IPS DF 6.9 (cell line): ENCODE measurements at regions not wholly inside any gene's neighbourhood (a gene's known extent, or its start where the extent isn't known, plus 50 kb on each side); places are given as distances from the start of the nearest gene placed in this dataset.
"Not testable (repeated sequence)": the region's sequence is repeated elsewhere in the genome, so short reads cannot be mapped to it uniquely, and the experiment has no call there.

Experiments used
- DNase-seq: peaks from one replicate; pipeline ENCODE4 v3.0.0-alpha.2; 2013; ENCODE audit warnings: low read depth, low spot score
- H3K27ac ChIP-seq: one replicate; pipeline ENCODE4 v1.5.1; 2013; ENCODE audit warnings: low read length, control low read depth
- H3K27me3 ChIP-seq: 2 replicates; pipeline ENCODE4 v1.6.1; 2013; ENCODE audit warnings: mild to moderate bottlenecking, low read length; ENCODE audit not compliant: control insufficient read depth, insufficient read depth
- H3K36me3 ChIP-seq: 2 replicates; pipeline ENCODE4 v1.6.1; 2013; ENCODE audit warnings: low read length; ENCODE audit not compliant: control insufficient read depth, insufficient read depth
- H3K4me1 ChIP-seq: 2 replicates; pipeline ENCODE4 v1.6.1; 2013; ENCODE audit warnings: low read length; ENCODE audit not compliant: control insufficient read depth, insufficient read depth
- H3K4me3 ChIP-seq: 2 replicates; pipeline ENCODE4 v1.5.1; 2013; ENCODE audit warnings: mild to moderate bottlenecking, low read length
- H3K9me3 ChIP-seq: 2 replicates; pipeline ENCODE4 v1.6.1; 2013; ENCODE audit warnings: low read length, inconsistent platforms; ENCODE audit not compliant: control insufficient read depth, insufficient read depth
- WGBS: extraction: QIAGEN DNeasy Blood & Tissue Kit; methylation state at CpG from one replicate; pipeline ENCODE4 v1.1.7; 2013; ENCODE audit warnings: mixed read lengths, missing lambda C conversion rate; ENCODE audit not compliant: insufficient read length, insufficient coverage; 5-methylcytosine and 5-hydroxymethylcytosine counted together

DNA sequence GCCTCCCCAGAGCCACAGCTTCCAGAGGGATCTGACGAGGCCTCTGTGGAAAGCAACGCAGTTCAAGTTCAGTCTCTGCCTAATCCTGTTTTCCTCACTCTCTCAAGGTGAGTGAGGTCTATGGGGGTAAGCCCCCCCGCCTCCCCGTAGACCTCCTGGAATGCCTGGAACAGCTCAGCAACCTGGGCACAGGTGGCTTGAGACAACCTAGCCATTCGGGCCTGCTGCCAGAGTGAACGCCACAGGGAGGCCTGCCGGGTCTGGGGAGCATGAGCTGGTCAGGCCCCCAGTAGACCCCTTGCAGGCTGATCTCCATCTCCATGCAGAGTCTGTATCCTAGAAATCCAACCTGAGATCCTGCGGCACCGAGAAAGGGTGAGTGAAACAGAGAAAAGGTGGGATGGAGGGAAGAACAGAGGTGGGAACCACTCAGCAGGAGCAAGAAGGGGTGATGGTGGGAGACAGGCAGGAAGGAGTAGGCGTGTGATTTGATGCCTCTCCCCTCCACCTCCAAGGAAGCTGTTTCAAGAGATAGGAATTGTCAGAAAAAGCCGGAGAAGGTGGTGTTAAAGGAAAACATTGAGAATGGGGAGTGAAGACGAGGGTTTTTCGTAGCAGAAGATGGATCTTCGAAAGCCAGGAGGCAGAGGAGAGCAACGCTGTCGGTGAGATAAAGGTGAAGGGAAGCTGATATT lies 123.1 kb upstream of the PRMT8 start:
- 100% methylated on average over 1 of the region's 16 CpGs for whole genome bisulfite sequencing
- Histone ChIP-seq H3K9me3 (no peaks in the 10 kb centered on the region), H3K36me3 (no peaks in the 10 kb centered on the region), H3K4me3 (no peak overlapping the region), H3K4me1 (peaks cover 5% of the 10 kb centered on the region), H3K27me3 (peaks cover 18% of the 10 kb centered on the region), H3K27ac (no peak overlapping the region)
- DNase-seq = no peak

DNA sequence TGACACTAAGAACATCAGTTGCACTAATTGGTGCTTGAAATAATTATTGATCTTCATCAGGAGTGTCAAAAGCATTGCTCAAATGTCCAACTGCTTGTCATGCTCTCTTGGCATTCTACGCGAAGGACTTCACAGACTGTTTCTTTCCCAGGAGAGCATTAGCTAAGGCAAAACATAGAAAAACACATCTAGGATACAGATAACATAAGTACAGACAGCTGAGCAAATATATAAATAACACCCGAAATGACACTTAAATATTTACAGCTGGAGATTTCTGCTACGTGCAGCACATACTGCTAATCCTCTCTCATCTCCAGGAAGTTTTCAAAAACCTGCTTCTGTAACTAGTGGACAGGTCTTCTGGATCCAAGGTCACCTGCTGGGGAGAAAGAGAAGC lies 120.0 kb upstream of the PRMT8 start:
- Histone ChIP-seq H3K27me3 (peaks cover 9% of the 10 kb centered on the region), H3K36me3 (no peaks in the 10 kb centered on the region), H3K9me3 (no peaks in the 10 kb centered on the region), H3K4me1 (peaks cover 2% of the 10 kb centered on the region; the same call in 1 of the 2 replicates), H3K27ac (no peak overlapping the region), H3K4me3 (no peak overlapping the region)
- no CpG with 5 or more reads among the region's 4 CpGs for WGBS
- no peak for DNase-seq

- H3K4me1 ChIP-seq = no peaks in the 10 kb centered on the region
- no CpG with 5 or more reads among the region's 4 CpGs for WGBS
- no peaks in the 10 kb centered on the region for H3K27me3 ChIP-seq
- no peak overlapping the region for H3K27ac ChIP-seq
- no peak for DNase-seq
- H3K4me3 ChIP-seq = no peak overlapping the region
- H3K9me3 ChIP-seq = no peaks in the 10 kb centered on the region
- H3K36me3 ChIP-seq = no peaks in the 10 kb centered on the region
These were observed 115.7 kb upstream of the PRMT8 start for GRCh38 chr12:3375326-3375725.

- no CpG with 5 or more reads among the region's 5 CpGs for WGBS
- no peak overlapping the region for H3K27ac ChIP-seq
- H3K4me1 ChIP-seq = no peaks in the 10 kb centered on the region
- no peak for DNase-seq
- H3K4me3 ChIP-seq = no peak overlapping the region
- H3K36me3 ChIP-seq = no peaks in the 10 kb centered on the region
- no peaks in the 10 kb centered on the region for H3K27me3 ChIP-seq
- H3K9me3 ChIP-seq = no peaks in the 10 kb centered on the region
These were observed 114.1 kb upstream of the PRMT8 start for GRCh38 chr12:3376779-3377455.

GRCh38 chr12:3378655-3379054 lies 112.3 kb upstream of the PRMT8 start:
- Histone ChIP-seq H3K4me1 (no peaks in the 10 kb centered on the region), H3K36me3 (no peaks in the 10 kb centered on the region), H3K27ac (no peak overlapping the region), H3K4me3 (no peak overlapping the region), H3K9me3 (no peaks in the 10 kb centered on the region), H3K27me3 (no peaks in the 10 kb centered on the region)
- DNase-seq = no peak
- no CpG with 5 or more reads among the region's 4 CpGs for WGBS

GRCh38 chr12:3379079-3379478 lies 111.9 kb upstream of the PRMT8 start:
- Histone ChIP-seq H3K4me1 (no peaks in the 10 kb centered on the region), H3K27ac (no peak overlapping the region), H3K36me3 (no peaks in the 10 kb centered on the region), H3K4me3 (no peak overlapping the region), H3K27me3 (no peaks in the 10 kb centered on the region), H3K9me3 (no peaks in the 10 kb centered on the region)
- WGBS = no CpG with 5 or more reads among the region's 6 CpGs
- no peak for DNase-seq

DNA sequence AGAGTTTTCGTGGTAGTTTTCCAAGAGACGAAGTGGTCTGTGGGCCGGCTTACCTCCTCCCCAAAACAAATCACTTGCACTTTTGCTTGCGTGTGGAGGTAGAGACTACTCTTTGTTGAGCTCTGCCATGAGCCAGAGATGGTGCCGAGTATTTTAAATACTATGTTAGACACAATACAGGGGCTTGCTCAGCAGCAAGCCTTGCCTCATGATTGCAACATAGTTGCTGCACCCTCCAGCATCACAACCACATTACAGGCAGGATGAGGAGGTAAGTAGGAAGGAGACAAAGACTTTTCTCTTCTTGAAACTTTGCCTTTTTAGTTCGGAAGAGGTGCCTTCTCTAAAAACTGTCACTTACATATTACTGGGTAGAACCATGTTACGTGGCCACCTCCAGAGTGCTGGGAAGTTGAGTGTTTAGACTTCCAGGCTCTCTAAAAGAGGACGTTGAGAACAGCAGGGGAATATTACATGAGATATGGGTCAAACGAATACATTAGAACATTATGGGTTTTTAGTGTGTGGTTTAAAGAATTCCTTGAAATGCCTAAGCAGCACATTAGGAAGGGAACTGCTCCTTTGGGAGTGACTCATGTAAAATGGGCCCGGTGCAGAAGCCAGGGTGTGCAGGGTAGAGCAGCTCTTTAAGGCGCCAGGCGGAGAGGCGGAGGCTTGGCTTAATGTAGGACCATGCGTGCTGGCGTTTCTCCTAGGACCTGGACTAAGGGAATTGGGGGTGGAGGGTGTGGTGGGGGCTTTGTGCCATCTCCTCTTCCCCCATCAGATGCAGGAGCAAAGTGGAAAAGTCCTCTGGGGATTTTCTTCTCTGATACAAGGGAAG lies 110.6 kb upstream of the PRMT8 start:
- no peak for DNase-seq
- H3K27ac ChIP-seq = no peak overlapping the region
- H3K9me3 ChIP-seq = no peaks in the 10 kb centered on the region
- no peaks in the 10 kb centered on the region for H3K27me3 ChIP-seq
- no peaks in the 10 kb centered on the region for H3K36me3 ChIP-seq
- H3K4me3 ChIP-seq = no peak overlapping the region
- no peaks in the 10 kb centered on the region for H3K4me1 ChIP-seq
- no CpG with 5 or more reads among the region's 15 CpGs for WGBS

DNA sequence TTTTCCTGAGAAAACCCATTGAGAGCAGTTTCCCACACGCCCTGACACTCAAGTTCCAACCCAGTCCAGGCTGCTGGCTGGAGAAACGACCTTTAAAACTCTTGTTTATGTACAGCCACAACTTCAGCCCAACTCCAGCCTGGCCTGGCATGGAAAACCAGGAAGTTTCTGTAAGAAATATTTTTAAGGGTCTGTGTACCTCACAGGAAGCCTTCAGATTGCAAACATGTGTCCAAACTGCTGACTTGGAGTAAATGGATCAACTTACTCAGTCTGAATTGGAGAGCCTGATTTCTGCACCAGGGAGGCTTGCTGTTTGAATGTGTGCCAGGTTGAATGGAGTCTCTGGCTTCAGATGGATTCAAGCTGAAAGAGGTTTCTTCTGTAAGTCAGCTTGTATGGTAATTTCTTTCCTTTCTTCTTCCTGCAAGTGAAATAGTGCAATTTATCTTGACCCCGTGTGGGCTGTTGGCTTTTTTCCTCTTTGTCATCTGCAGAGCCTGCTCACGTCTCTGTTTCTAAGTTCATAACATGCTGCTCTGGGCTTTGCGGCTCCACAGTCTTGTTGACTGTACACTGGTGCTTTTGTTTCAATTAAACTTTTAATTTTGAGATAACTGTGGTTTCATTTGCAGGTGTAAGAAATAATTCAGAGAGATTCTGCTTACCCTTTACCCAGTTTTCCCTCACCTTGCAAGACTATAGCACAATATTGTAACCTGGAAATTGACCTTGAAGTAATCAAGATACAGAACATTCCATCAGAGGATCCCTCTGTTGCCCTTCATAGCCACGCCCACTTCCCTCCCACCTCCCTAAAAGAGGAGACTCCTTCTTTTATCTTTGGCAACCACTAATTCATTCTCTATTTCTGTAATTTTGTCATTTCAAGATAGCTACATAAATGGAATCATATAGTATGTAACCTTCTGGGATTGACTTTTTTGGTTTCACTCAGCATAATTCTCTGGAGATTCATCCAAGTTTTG lies 109.7 kb upstream of the PRMT8 start:
- Histone ChIP-seq H3K27me3 (no peaks in the 10 kb centered on the region), H3K9me3 (no peaks in the 10 kb centered on the region), H3K36me3 (no peaks in the 10 kb centered on the region), H3K4me1 (no peaks in the 10 kb centered on the region), H3K27ac (no peak overlapping the region), H3K4me3 (no peak overlapping the region)
- DNase-seq = no peak
- no CpG with 5 or more reads among the region's 6 CpGs for WGBS

GRCh38 chr12:3389986-3390385 lies 101.0 kb upstream of the PRMT8 start:
- Histone ChIP-seq H3K4me1 (no peaks in the 10 kb centered on the region), H3K27me3 (no peaks in the 10 kb centered on the region), H3K36me3 (no peaks in the 10 kb centered on the region), H3K9me3 (no peaks in the 10 kb centered on the region), H3K4me3 (no peak overlapping the region), H3K27ac (no peak overlapping the region)
- WGBS = no CpG with 5 or more reads among the region's 4 CpGs
- DNase-seq = no peak

GRCh38 chr12:3397596-3397995 lies 93.4 kb upstream of the PRMT8 start:
- H3K27ac ChIP-seq, DNase-seq: not testable (repeated sequence)

More at GRCh38 chr12:3397596-3397995, 93.4 kb upstream of the PRMT8 start:
- not testable (repeated sequence) for H3K36me3 ChIP-seq, H3K27me3 ChIP-seq, H3K9me3 ChIP-seq, H3K4me1 ChIP-seq
- peak overlapping the region; percentile 36; the same call in 1 of the 2 replicates for H3K4me3 ChIP-seq
- no CpG with 5 or more reads among the region's 16 CpGs for WGBS
